Activated naive CD8-positive, alpha-beta T cell treated with anti-CD3 and anti-CD28 coated beads, Interleukin-2, amount 50 U/mL, for 24 hours (primary cell): ENCODE measurements at regions not wholly inside any gene's neighbourhood (a gene's known extent, or its start where the extent isn't known, plus 50 kb on each side); places are given as distances from the start of the nearest gene placed in this dataset.
A peak's percentile ranks its signal among the peaks of the same experiment; 100 is the strongest.
"Not testable (repeated sequence)": the region's sequence is repeated elsewhere in the genome, so short reads cannot be mapped to it uniquely, and the experiment has no call there.

Experiments
- ATAC-seq: fragments of 150-1000 bp; cut with Tn5 transposase; one replicate; pipeline ENCODE4 v1.10.0; 2021
- DNase-seq: peaks from one replicate; pipeline ENCODE4 v3.0.0; 2021
- H3K27ac Mint-ChIP-seq: one replicate; pipeline ENCODE4 v1.8.0; 2021; ENCODE audit warnings: mild to moderate bottlenecking, mixed read lengths
- H3K27me3 Mint-ChIP-seq: one replicate; pipeline ENCODE4 v1.8.0; 2021; ENCODE audit warnings: mixed read lengths
- H3K36me3 Mint-ChIP-seq: one replicate; pipeline ENCODE4 v1.8.0; 2021; ENCODE audit warnings: low read depth, mixed read lengths
- H3K4me1 Mint-ChIP-seq: one replicate; pipeline ENCODE4 v1.8.0; 2021; ENCODE audit warnings: mixed read lengths
- H3K4me3 Mint-ChIP-seq: one replicate; pipeline ENCODE4 v1.8.0; 2021; ENCODE audit warnings: mild to moderate bottlenecking, moderate library complexity, mixed read lengths
- H3K9me3 Mint-ChIP-seq: one replicate; pipeline ENCODE4 v1.8.0; 2021; ENCODE audit warnings: mixed read lengths

DNA sequence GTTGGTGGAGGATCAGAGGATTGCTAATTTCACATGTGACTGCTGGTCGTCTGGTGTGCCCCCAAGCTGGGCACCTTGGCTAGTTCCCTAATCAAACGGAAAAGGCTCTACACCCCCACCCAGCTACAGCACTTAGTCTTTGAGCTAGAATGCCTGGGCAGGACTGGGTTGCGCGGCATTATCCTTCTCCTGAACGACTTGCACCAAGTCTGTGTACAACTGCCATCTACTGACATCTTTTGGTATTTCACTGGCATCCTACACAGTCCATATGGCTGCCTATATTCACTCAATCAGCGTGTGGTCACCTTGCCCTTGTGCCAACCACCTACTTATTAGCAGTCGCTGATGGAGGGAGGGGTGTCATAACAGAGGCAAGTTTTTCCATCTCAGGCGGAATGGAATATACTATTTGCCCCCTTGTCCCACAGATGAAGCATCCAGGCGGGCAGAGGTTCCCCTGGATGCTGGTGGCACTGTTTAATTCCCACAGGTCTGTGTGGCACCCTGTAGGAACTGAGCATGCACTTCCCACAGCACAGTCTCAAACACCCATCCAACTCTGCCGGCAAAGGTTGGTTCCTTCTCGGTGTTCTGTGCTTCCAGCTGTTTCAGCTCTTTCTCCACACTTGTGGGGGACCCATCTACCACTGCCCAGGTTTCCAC, 150.1 kb downstream of the OSTF1 start:
- H3K4me1 Mint-ChIP-seq, result no peaks in the 10 kb centered on the region
- H3K36me3 Mint-ChIP-seq, result no peaks in the 10 kb centered on the region
- no peak overlapping the region for H3K4me3 Mint-ChIP-seq
- no peaks in the 10 kb centered on the region for H3K27me3 Mint-ChIP-seq
- no peak overlapping the region for H3K27ac Mint-ChIP-seq
- DNase-seq (peak; percentile 21), ATAC-seq (peak; percentile 87)
- peaks cover 14% of the 10 kb centered on the region for H3K9me3 Mint-ChIP-seq

DNA sequence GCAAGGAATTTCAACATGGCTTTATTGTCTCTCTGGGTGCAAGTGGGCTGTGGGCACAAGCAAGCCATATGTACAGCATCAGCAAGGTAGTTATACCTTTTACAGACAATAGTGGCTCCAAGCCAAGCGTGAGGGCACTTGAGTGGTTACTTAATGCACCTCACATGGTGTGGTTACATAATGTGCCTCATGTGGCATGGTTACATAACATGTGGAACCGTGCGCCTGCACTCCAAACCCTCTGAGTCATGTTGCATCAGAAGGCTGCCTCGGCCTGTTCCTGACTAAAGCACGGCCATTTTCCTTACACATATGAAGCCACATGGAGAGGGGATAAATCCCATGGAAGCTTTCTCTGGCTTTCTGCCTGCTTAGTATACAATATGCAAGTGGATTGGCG, 150.9 kb downstream of the OSTF1 start:
- Mint-ChIP-seq H3K4me1 (no peaks in the 10 kb centered on the region), H3K27me3 (no peaks in the 10 kb centered on the region), H3K36me3 (no peaks in the 10 kb centered on the region), H3K9me3 (peaks cover 14% of the 10 kb centered on the region), H3K4me3 (no peak overlapping the region), H3K27ac (no peak overlapping the region)
- ATAC-seq (no peak), DNase-seq (no peak)

- Mint-ChIP-seq H3K4me1 (no peaks in the 10 kb centered on the region), H3K27ac (no peak overlapping the region), H3K4me3 (no peak overlapping the region), H3K36me3 (no peaks in the 10 kb centered on the region), H3K9me3 (peaks cover 14% of the 10 kb centered on the region), H3K27me3 (no peaks in the 10 kb centered on the region)
- ATAC-seq, result no peak
- no peak for DNase-seq
Observed at GRCh38 chr9:75242426-75242825, 154.1 kb downstream of the OSTF1 start.

DNA sequence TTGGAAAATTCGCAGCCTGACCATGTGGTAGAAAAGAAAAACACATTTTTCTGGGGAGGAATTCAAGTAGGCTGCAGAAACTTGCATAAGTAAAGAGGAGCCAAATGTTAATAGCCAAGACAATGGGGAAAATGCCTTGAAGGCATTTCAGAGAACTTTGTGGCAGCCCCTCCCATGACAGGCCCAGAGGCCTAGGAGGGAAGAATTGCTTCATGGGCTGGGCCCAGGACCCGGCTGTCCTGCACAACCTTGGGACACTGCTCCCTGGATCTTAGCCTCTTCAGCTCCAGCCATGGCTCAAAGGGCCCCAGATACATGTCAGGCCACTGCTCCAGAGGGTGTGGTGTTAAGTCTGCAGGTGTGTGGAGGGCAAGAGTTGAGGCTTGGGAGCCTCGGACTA, 158.6 kb downstream of the OSTF1 start:
- Mint-ChIP-seq H3K4me1 (no peaks in the 10 kb centered on the region), H3K27ac (no peak overlapping the region), H3K36me3 (peaks cover 4% of the 10 kb centered on the region), H3K4me3 (no peak overlapping the region), H3K9me3 (peaks cover 23% of the 10 kb centered on the region), H3K27me3 (no peaks in the 10 kb centered on the region)
- ATAC-seq, result no peak
- DNase-seq, result no peak

DNA sequence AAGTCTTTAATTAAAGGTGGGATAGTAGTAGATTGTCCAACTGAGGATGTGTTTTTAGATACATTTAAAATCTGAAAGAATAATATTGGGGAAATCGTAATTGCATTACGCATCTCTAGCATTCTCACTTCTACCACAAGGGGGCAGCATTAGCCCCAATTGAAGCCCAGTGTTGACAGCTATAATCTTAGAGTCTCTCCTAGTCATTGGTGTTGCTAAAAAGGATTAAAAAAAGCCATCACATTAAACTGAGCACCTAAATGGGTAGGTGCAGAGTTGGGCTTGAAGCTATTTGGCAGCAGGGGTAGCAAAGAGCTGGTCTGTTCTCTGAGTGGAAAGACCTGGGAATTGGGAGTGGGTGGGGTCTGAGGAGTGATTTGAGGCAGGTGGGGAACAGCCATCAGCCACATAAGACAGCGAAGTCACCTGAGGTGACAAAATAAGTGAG, 177.2 kb downstream of the OSTF1 start:
- ATAC-seq (no peak), DNase-seq (peak; percentile 52)
- H3K27me3 Mint-ChIP-seq, result no peaks in the 10 kb centered on the region
- H3K4me1 Mint-ChIP-seq, result no peaks in the 10 kb centered on the region
- no peak overlapping the region for H3K4me3 Mint-ChIP-seq
- no peaks in the 10 kb centered on the region for H3K36me3 Mint-ChIP-seq
- H3K27ac Mint-ChIP-seq, result no peak overlapping the region
- no peaks in the 10 kb centered on the region for H3K9me3 Mint-ChIP-seq

- DNase-seq, result no peak
- ATAC-seq, result no peak
- H3K9me3 Mint-ChIP-seq, result peaks cover 10% of the 10 kb centered on the region
- no peak overlapping the region for H3K27ac Mint-ChIP-seq
- no peaks in the 10 kb centered on the region for H3K4me1 Mint-ChIP-seq
- H3K27me3 Mint-ChIP-seq, result no peaks in the 10 kb centered on the region
- H3K36me3 Mint-ChIP-seq, result no peaks in the 10 kb centered on the region
- no peak overlapping the region for H3K4me3 Mint-ChIP-seq
Observed at GRCh38 chr9:75269197-75269596, 180.9 kb downstream of the OSTF1 start.

DNA sequence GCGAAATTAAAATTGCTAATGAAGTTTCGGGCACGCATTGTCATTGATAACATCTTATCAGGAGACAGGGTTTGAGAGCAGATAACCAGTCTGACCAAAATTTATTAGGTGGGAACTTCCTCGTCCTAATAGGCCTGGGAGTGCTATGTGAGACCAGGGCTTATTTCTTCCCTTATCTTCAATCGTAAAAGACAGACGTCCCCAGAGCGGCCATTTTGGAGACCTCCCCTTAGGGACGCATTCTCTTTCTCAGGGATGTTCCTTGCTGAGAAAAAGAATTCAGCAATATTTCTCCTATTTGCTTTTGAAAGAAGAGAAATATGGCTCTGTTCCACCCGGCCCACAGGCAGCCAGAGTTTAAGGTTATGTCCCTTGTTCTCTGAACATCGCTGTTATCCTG, 184.7 kb downstream of the OSTF1 start:
- not testable (repeated sequence) for ATAC-seq, H3K27me3 Mint-ChIP-seq, DNase-seq, H3K36me3 Mint-ChIP-seq, H3K4me1 Mint-ChIP-seq, H3K4me3 Mint-ChIP-seq, H3K27ac Mint-ChIP-seq
- H3K9me3 Mint-ChIP-seq, result peaks cover 10% of the 10 kb centered on the region

GRCh38 chr9:75274781-75275180, 186.5 kb downstream of the OSTF1 start:
- Mint-ChIP-seq H3K36me3 (no peaks in the 10 kb centered on the region), H3K27me3 (no peaks in the 10 kb centered on the region), H3K4me1 (no peaks in the 10 kb centered on the region), H3K27ac (no peak overlapping the region), H3K9me3 (peaks cover 10% of the 10 kb centered on the region), H3K4me3 (no peak overlapping the region)
- ATAC-seq, result no peak
- no peak for DNase-seq

DNA sequence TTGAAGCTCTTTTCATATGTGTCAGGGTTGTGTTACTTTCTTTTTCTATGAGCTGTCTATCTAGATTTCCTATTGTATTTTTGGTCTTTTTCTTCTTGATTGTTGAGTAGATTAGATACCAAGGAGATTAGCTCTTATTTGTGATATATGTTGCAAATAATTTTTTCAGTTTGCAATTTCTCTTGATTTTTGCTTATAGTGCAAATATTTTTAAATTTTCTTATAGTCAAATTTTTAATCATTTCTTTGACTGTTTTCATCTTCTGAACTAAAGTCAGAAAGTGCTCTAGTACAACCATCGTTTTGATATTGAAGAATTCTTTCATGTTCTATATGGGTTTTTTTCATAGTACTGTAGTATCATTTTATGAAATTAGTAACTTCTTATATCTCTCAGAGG, 193.7 kb downstream of the OSTF1 start:
- Mint-ChIP-seq H3K4me1 (no peaks in the 10 kb centered on the region), H3K4me3 (no peak overlapping the region), H3K9me3 (peaks cover 15% of the 10 kb centered on the region), H3K36me3 (peaks cover 1% of the 10 kb centered on the region), H3K27ac (no peak overlapping the region), H3K27me3 (no peaks in the 10 kb centered on the region)
- ATAC-seq (no peak), DNase-seq (no peak)

DNA sequence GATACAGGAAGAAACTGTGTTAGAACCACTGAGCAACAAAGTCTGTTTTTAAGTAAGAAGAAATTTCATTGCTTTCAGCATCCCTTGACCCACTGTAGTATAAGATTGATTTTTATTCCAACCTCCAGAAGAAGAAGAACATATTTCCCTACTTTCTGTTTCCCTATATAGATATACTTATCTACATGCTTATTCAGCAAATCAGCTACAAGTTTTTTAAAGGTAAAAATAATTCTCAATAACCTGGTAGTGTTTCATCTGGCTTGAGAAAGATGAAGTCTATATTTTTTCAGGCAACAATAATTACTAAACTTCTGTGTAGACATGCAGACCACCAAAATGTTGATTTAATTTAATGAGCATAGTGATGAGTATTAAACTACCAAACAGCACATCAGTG, 201.0 kb downstream of the OSTF1 start:
- DNase-seq (no peak), ATAC-seq (no peak)
- H3K4me1 Mint-ChIP-seq, result no peaks in the 10 kb centered on the region
- H3K36me3 Mint-ChIP-seq, result no peaks in the 10 kb centered on the region
- H3K4me3 Mint-ChIP-seq, result no peak overlapping the region
- H3K27ac Mint-ChIP-seq, result no peak overlapping the region
- H3K9me3 Mint-ChIP-seq, result peaks cover 16% of the 10 kb centered on the region
- peaks cover 2% of the 10 kb centered on the region for H3K27me3 Mint-ChIP-seq

GRCh38 chr9:75299324-75299723, 211.0 kb downstream of the OSTF1 start:
- no peak for DNase-seq
- H3K9me3 Mint-ChIP-seq, result no peaks in the 10 kb centered on the region

DNA sequence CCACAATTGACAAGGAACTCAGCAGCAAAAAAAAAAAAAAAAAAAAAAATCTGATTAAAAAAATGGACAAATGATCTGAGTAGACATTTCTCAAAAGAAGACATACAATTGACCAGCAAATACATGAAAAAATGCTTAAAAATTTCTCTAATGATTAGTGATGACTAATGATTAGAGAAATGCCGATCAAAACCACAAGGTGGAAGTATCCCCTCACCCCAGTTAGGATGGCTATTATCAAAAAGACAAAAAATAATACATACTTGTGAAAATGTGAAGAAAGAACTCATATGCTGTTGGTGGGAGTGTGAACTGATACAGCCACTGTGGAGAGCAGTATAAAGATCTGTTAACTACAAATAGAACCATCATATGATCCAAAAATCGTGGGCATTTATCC, 245.3 kb downstream of the OSTF1 start:
- H3K9me3 Mint-ChIP-seq, result peaks cover 30% of the 10 kb centered on the region
- no peak overlapping the region for H3K4me3 Mint-ChIP-seq
- H3K4me1 Mint-ChIP-seq, result no peaks in the 10 kb centered on the region
- H3K36me3 Mint-ChIP-seq, result no peaks in the 10 kb centered on the region
- DNase-seq, result no peak
- ATAC-seq, result no peak
- H3K27me3 Mint-ChIP-seq, result peaks cover 2% of the 10 kb centered on the region
- no peak overlapping the region for H3K27ac Mint-ChIP-seq

More at GRCh38 chr9:75299324-75299723, 211.0 kb downstream of the OSTF1 start:
- H3K27me3 Mint-ChIP-seq, result no peaks in the 10 kb centered on the region
- ATAC-seq, result no peak
- no peaks in the 10 kb centered on the region for H3K4me1 Mint-ChIP-seq
- H3K4me3 Mint-ChIP-seq, result no peak overlapping the region
- H3K36me3 Mint-ChIP-seq, result no peaks in the 10 kb centered on the region
- H3K27ac Mint-ChIP-seq, result no peak overlapping the region

DNA sequence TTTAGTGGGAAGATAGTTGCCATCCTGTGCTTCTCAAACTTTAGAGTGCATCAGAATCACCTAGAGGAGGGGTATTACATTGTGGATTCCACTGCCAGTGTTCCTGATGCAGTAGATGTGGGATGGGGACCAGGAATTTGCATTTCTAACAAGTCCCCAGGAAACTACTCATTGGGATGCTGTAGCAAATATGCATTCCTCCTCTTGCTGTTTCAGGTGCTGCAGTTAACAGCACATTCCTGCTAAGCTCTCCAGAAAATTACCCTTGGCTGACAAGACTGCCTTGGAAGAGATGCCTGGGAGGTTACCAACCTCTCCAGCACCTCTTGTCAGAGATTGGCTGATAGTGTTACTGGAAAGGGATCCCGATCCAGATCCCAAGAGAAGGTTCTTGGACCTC, 270.5 kb downstream of the OSTF1 start:
- Mint-ChIP-seq H3K9me3 (peaks cover 18% of the 10 kb centered on the region), H3K4me1 (no peaks in the 10 kb centered on the region), H3K27me3 (no peaks in the 10 kb centered on the region), H3K27ac (no peak overlapping the region), H3K36me3 (no peaks in the 10 kb centered on the region), H3K4me3 (no peak overlapping the region)
- ATAC-seq, result no peak
- DNase-seq, result no peak

GRCh38 chr9:75359638-75360037, 271.3 kb downstream of the OSTF1 start:
- Mint-ChIP-seq H3K27me3 (no peaks in the 10 kb centered on the region), H3K4me3 (no peak overlapping the region), H3K4me1 (no peaks in the 10 kb centered on the region), H3K36me3 (no peaks in the 10 kb centered on the region), H3K9me3 (peaks cover 24% of the 10 kb centered on the region), H3K27ac (no peak overlapping the region)
- DNase-seq (no peak), ATAC-seq (no peak)

- H3K4me1 Mint-ChIP-seq, result no peaks in the 10 kb centered on the region
- no peak overlapping the region for H3K4me3 Mint-ChIP-seq
- peaks cover 24% of the 10 kb centered on the region for H3K9me3 Mint-ChIP-seq
- no peak overlapping the region for H3K27ac Mint-ChIP-seq
- ATAC-seq (no peak), DNase-seq (no peak)
- no peaks in the 10 kb centered on the region for H3K27me3 Mint-ChIP-seq
- H3K36me3 Mint-ChIP-seq, result no peaks in the 10 kb centered on the region
Observed at GRCh38 chr9:75360252-75360651, 271.9 kb downstream of the OSTF1 start.

DNA sequence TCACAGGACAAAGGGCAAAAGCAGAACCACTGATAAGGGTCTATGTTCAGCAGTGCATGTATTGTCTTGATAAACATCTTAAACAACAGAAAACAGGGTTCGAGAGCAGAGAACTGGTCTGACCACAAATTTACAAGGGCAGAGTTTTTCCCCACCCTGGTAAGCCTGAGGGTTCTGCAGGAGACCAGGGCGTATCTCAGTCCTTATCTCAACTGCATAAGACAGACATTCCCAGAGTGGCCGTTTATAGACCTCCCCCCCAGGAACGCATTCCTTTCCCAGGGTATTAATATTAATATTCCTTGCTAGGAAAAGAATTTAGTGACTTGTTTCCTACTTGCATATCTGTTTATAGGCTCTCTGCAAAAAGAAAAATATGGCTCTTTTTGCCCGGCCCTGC, 274.1 kb downstream of the OSTF1 start:
- not testable (repeated sequence) for ATAC-seq, H3K36me3 Mint-ChIP-seq, DNase-seq, H3K4me1 Mint-ChIP-seq, H3K27me3 Mint-ChIP-seq, H3K27ac Mint-ChIP-seq, H3K4me3 Mint-ChIP-seq
- H3K9me3 Mint-ChIP-seq, result peaks cover 24% of the 10 kb centered on the region
